HepG2 (cell line): ENCODE measurements at regions not wholly inside any gene's neighbourhood (a gene's known extent, or its start where the extent isn't known, plus 50 kb on each side); places are given as distances from the start of the nearest gene placed in this dataset.

Experiments
- ATAC-seq: fragments of 200-7000 bp; cut with Tn5 transposase; 3 replicates; pipeline ENCODE4 v1.9.1; 2020; ENCODE audit warnings: mild to moderate bottlenecking, moderate library complexity
- BruUV-seq: library from RNA; stranded (reverse); fragments of 400-500 nt; replicated peaks from 2 replicates; lab custom pipeline; 2021; lab: Mats Ljungman, UMichigan
- CTCF ChIA-PET: fragments of 300-600 bp; formaldehyde crosslinking; extraction: SDS; loops from one replicate; lab custom pipeline; 2021; ENCODE audit warnings: low total read pairs, inconsistent platforms, low intra/inter-chr PET ratio; lab: Yijun Ruan, JAX
- POLR2A ChIA-PET: fragments of 350-600 bp; sonication (Branson Sonifier 250); formaldehyde crosslinking; loops from one replicate; lab custom pipeline; 2020; ENCODE audit warnings: antibody characterized with exemption, inconsistent platforms; lab: Yijun Ruan, JAX
- DNase-seq: peaks from one replicate; pipeline ENCODE4 v3.0.0-alpha.2; 2015; ENCODE audit warnings: low spot score
- FAIRE-seq: peaks from 3 replicates; lab custom pipeline; 2011; peaks lifted over from hg19 to GRCh38; lab: Jason Lieb, UNC
- H2AFZ ChIP-seq: one replicate; pipeline ENCODE4 v1.6.1; 2011; ENCODE audit warnings: low read length, inconsistent platforms
- H3K27ac ChIP-seq: fragments of 300-600 bp; 3 replicates; pipeline ENCODE4 v1.8.0; 2011; ENCODE audit warnings: mixed run types, mild to moderate bottlenecking, mixed read lengths, low read length, inconsistent platforms; ENCODE audit not compliant: insufficient read depth; ENCODE audit errors: extremely low read length
- H3K27me3 ChIP-seq, 2 experiments: fragments of 200-600 bp in 1 of 2; 2 replicates in 1 of 2; 3 replicates in 1 of 2; pipeline versions ENCODE4 v1.6.0 to v1.8.0; 2011; ENCODE audit warnings: low read length in 2 of 2, mild to moderate bottlenecking in 2 of 2, moderate library complexity in 2 of 2, inconsistent platforms in 1 of 2; ENCODE audit not compliant: insufficient read depth in 2 of 2, control insufficient read depth in 1 of 2
- H3K36me3 ChIP-seq, 2 experiments: fragments of 200-600 bp in 1 of 2; replicated peaks in 1 of 2; 2 replicates in 1 of 2; 3 replicates in 1 of 2; pipeline versions ENCODE4 v1.5.1 to v1.8.0; 2011; ENCODE audit warnings: low read length in 2 of 2, inconsistent platforms in 1 of 2; ENCODE audit not compliant: insufficient read depth in 2 of 2, control insufficient read depth in 1 of 2
- H3K4me1 ChIP-seq: 2 replicates; pipeline ENCODE4 v1.5.1; 2012; ENCODE audit warnings: low read length, inconsistent platforms; ENCODE audit not compliant: insufficient read depth
- H3K4me2 ChIP-seq: 2 replicates; pipeline ENCODE4 v1.6.0; 2011; ENCODE audit warnings: low read depth, low read length, inconsistent platforms
- H3K4me3 ChIP-seq, 3 experiments: fragments of 200-600 bp in 1 of 3; sonication (generic), shearing (Covaris generic) in 1 of 3; replicated peaks in 1 of 3; 2 replicates each; pipeline ENCODE4 v1.5.1; 2011 to 2016; ENCODE audit warnings: low read length in 3 of 3, inconsistent platforms in 2 of 3, low read depth in 2 of 3, mild to moderate bottlenecking in 2 of 3, control low read depth in 1 of 3, mixed read lengths in 1 of 3; ENCODE audit not compliant: insufficient read depth in 1 of 3
- H3K79me2 ChIP-seq: one replicate; pipeline ENCODE4 v1.6.1; 2011; ENCODE audit warnings: low read length, inconsistent platforms; ENCODE audit not compliant: insufficient read depth
- H3K9ac ChIP-seq: 2 replicates; pipeline ENCODE4 v1.6.0; 2011; ENCODE audit warnings: mild to moderate bottlenecking, low read depth, low read length, inconsistent platforms; ENCODE audit not compliant: insufficient read depth
- H3K9me3 ChIP-seq: 2 replicates; pipeline ENCODE4 v1.5.1; 2012; ENCODE audit warnings: mild to moderate bottlenecking, low read length
- H4K20me1 ChIP-seq: 2 replicates; pipeline ENCODE4 v1.6.0; 2011; ENCODE audit warnings: inconsistent platforms, mild to moderate bottlenecking, low read length, moderate library complexity; ENCODE audit not compliant: insufficient read depth
- CBX2 ChIP-seq, 2 experiments: fragments of 200-600 bp in 1 of 2; sonication (generic); formaldehyde crosslinking in 1 of 2; IDR thresholded peaks; 2 replicates each; pipeline versions ENCODE4 v1.7.0 to v1.8.1; 2018 to 2022; ENCODE audit warnings: low read depth in 2 of 2, low read length in 1 of 2, mild to moderate bottlenecking in 1 of 2, missing genetic modification reagents in 1 of 2
- HMGA1 ChIP-seq: sonication (generic); formaldehyde crosslinking; conservative IDR thresholded peaks from 2 replicates; pipeline ENCODE4 v1.4.0; 2020; ENCODE audit warnings: missing genetic modification reagents
- MAFF ChIP-seq: IDR thresholded peaks from 2 replicates; pipeline ENCODE4 v1.6.1; 2011; ENCODE audit warnings: low read depth, low read length, improper control_type of control experiment
- SRY ChIP-seq: sonication (generic); formaldehyde crosslinking; IDR thresholded peaks from 2 replicates; pipeline ENCODE4 v1.8.0; 2022; ENCODE audit warnings: mild to moderate bottlenecking, missing genetic modification reagents
- TBP ChIP-seq: sonication (generic); formaldehyde crosslinking; IDR thresholded peaks from 2 replicates; pipeline ENCODE4 v1.5.0; 2020; ENCODE audit warnings: missing genetic modification reagents
- U2AF1 ChIP-seq: fragments of 200-400 bp; formaldehyde crosslinking; optimal IDR thresholded peaks from 2 replicates; pipeline ENCODE3; 2017; ENCODE audit warnings: mild to moderate bottlenecking, low read depth, low read length
- ZNF253 ChIP-seq: sonication (generic); formaldehyde crosslinking; IDR thresholded peaks from 2 replicates; pipeline ENCODE4 v1.8.0; 2022; ENCODE audit warnings: mild to moderate bottlenecking, missing genetic modification reagents, borderline replicate concordance
- ZNF335 ChIP-seq: sonication (generic); formaldehyde crosslinking; IDR thresholded peaks from 2 replicates; pipeline ENCODE4 v1.4.0; 2020; ENCODE audit warnings: missing genetic modification reagents
- ZNF383 ChIP-seq: sonication (generic); formaldehyde crosslinking; IDR thresholded peaks from 2 replicates; pipeline ENCODE4 v1.4.0; 2020; ENCODE audit warnings: missing genetic modification reagents, mild to moderate bottlenecking, borderline replicate concordance
- WGBS: methylation state at CpG from one replicate; pipeline ENCODE4 v1.1.6; 2017; ENCODE audit warnings: low lambda C conversion rate; 5-methylcytosine and 5-hydroxymethylcytosine counted together
- in situ Hi-C: cut with HindIII; loops from 2 replicates; pipeline ENCODE4 v1.10.0; 2017; ENCODE audit warnings: low pct_unique_long_range_greater_than_20kb; ENCODE audit not compliant: extremely low pct_ligation_motif_present
- intact Hi-C: fragments of 100-400 bp; cut with micrococcal nuclease; formaldehyde crosslinking; loops from one replicate; pipeline ENCODE4 v1.10.0; 2022; ENCODE audit not compliant: unreplicated experiment
- TF ChIP-seq, protein P1 (sequence below): sonication (generic); formaldehyde crosslinking; IDR thresholded peaks from 2 replicates; pipeline ENCODE4 v1.9.0; 2022; ENCODE audit warnings: missing genetic modification reagents, mild to moderate bottlenecking, borderline replicate concordance
- TF ChIP-seq, protein P2 (sequence below): sonication (generic); formaldehyde crosslinking; IDR thresholded peaks from 2 replicates; pipeline ENCODE4 v1.5.1; 2020; ENCODE audit warnings: mild to moderate bottlenecking, missing genetic modification reagents, borderline replicate concordance

DNA sequence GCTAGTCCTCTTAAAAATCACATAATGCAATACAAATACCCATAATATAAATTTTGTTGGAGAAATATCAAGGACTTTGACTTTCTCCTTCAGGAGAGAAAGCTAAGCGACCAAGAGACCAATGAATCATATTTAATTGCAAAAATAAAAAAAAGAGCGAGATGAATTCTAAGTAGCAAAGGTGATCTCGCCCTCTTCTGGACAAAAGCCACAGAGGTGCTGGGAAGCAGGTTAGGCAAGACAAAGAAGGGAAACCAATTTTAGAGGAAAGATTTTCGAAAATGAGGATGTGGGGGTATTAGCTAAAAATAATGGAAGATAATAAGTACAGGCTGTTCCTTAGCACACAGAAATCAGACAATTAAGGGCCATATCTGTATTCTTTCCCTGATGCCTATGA is 111.4 kb upstream of the PLAAT1 start:
- Histone ChIP-seq H3K36me3 (no peaks in the 10 kb centered on the region), H3K4me1 (no peaks in the 10 kb centered on the region), H3K4me3 (no peak overlapping the region), H3K27ac (no peak overlapping the region), H3K4me2 (no peak overlapping the region), H4K20me1 (no peaks in the 10 kb centered on the region), H2AFZ (no peak overlapping the region)
- DNase-seq, result no peak
- BruUV-seq, result no TSS peak
- ATAC-seq, result no peak
- in situ Hi-C loops, result no loop called here
- CTCF ChIA-PET, result no interaction called here
- 6% methylated on average over 4 of the region's 4 CpGs for WGBS
- no peak for TF ChIP-seq SRY
- TF ChIP-seq MAFF, result no peak
- TF ChIP-seq ZNF383 (CRISPR knock-in tag), result no peak
- TF ChIP-seq, protein P1, sequence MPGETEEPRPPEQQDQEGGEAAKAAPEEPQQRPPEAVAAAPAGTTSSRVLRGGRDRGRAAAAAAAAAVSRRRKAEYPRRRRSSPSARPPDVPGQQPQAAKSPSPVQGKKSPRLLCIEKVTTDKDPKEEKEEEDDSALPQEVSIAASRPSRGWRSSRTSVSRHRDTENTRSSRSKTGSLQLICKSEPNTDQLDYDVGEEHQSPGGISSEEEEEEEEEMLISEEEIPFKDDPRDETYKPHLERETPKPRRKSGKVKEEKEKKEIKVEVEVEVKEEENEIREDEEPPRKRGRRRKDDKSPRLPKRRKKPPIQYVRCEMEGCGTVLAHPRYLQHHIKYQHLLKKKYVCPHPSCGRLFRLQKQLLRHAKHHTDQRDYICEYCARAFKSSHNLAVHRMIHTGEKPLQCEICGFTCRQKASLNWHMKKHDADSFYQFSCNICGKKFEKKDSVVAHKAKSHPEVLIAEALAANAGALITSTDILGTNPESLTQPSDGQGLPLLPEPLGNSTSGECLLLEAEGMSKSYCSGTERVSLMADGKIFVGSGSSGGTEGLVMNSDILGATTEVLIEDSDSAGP (CRISPR knock-in tag), result no peak
- no peak for TF ChIP-seq TBP (CRISPR knock-in tag)
- no peak for TF ChIP-seq HMGA1
- TF ChIP-seq, protein P2, sequence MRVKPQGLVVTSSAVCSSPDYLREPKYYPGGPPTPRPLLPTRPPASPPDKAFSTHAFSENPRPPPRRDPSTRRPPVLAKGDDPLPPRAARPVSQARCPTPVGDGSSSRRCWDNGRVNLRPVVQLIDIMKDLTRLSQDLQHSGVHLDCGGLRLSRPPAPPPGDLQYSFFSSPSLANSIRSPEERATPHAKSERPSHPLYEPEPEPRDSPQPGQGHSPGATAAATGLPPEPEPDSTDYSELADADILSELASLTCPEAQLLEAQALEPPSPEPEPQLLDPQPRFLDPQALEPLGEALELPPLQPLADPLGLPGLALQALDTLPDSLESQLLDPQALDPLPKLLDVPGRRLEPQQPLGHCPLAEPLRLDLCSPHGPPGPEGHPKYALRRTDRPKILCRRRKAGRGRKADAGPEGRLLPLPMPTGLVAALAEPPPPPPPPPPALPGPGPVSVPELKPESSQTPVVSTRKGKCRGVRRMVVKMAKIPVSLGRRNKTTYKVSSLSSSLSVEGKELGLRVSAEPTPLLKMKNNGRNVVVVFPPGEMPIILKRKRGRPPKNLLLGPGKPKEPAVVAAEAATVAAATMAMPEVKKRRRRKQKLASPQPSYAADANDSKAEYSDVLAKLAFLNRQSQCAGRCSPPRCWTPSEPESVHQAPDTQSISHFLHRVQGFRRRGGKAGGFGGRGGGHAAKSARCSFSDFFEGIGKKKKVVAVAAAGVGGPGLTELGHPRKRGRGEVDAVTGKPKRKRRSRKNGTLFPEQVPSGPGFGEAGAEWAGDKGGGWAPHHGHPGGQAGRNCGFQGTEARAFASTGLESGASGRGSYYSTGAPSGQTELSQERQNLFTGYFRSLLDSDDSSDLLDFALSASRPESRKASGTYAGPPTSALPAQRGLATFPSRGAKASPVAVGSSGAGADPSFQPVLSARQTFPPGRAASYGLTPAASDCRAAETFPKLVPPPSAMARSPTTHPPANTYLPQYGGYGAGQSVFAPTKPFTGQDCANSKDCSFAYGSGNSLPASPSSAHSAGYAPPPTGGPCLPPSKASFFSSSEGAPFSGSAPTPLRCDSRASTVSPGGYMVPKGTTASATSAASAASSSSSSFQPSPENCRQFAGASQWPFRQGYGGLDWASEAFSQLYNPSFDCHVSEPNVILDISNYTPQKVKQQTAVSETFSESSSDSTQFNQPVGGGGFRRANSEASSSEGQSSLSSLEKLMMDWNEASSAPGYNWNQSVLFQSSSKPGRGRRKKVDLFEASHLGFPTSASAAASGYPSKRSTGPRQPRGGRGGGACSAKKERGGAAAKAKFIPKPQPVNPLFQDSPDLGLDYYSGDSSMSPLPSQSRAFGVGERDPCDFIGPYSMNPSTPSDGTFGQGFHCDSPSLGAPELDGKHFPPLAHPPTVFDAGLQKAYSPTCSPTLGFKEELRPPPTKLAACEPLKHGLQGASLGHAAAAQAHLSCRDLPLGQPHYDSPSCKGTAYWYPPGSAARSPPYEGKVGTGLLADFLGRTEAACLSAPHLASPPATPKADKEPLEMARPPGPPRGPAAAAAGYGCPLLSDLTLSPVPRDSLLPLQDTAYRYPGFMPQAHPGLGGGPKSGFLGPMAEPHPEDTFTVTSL (CRISPR knock-in tag), result no peak
- no peak for TF ChIP-seq ZNF253 (CRISPR knock-in tag)
- no peak for TF ChIP-seq CBX2 (IDR thresholded peaks at IDR 0.05; ENCODE audit: low read depth, low read length)
- TF ChIP-seq CBX2 (CRISPR knock-in tag; IDR thresholded peaks at IDR 0.05; ENCODE audit: low read depth), result no peak
- no peak for TF ChIP-seq U2AF1
- no peak for TF ChIP-seq ZNF335 (CRISPR knock-in tag)
- TF ChIP-seq, all 625 proteins: peak for 0
- Histone ChIP-seq H3K9ac (no peak overlapping the region), H3K9me3 (no peaks in the 10 kb centered on the region), H3K27me3 (peaks cover 0 to 4% of the 10 kb centered on the region in 2 experiments; a peak in 3 of 5 replicates), H3K79me2 (no peaks in the 10 kb centered on the region)
- POLR2A ChIA-PET, result no interaction called here
- FAIRE-seq, result no peak
- intact Hi-C loops, result loop anchor here (10.0 kb wide), 1 partner anchor 315 kb away; no protein-coding TSS in a partner anchor
